CD4-positive, CD25-positive, alpha-beta regulatory T cell (primary cell): ENCODE measurements at regions not wholly inside any gene's neighbourhood (a gene's known extent, or its start where the extent isn't known, plus 50 kb on each side); places are given as distances from the start of the nearest gene placed in this dataset.

Experiments
- ATAC-seq, 2 donors: fragments of 150-1000 bp; cut with Tn5 transposase; one replicate each; pipeline ENCODE4 v1.10.0; 2021; ENCODE audit warnings: low read depth in 2 of 2, moderate number of reproducible peaks in 2 of 2, moderate library complexity in 1 of 2
- DNase-seq, 3 donors: peaks; one replicate each; pipeline versions ENCODE4 v3.0.0 to v3.0.0-alpha.2; 2012 to 2022; ENCODE audit warnings: mixed read lengths in 1 of 3
- H3K27ac ChIP-seq: one replicate; pipeline ENCODE4 v1.7.0; 2013; ENCODE audit warnings: mild to moderate bottlenecking, low read length; ENCODE audit not compliant: insufficient read depth, poor library complexity, severe bottlenecking
- H3K27me3 ChIP-seq: one replicate; pipeline ENCODE4 v1.7.0; 2013; ENCODE audit warnings: low read length; ENCODE audit not compliant: control insufficient read depth, insufficient read depth
- H3K36me3 ChIP-seq: one replicate; pipeline ENCODE4 v1.7.0; 2013; ENCODE audit warnings: mild to moderate bottlenecking, low read length, moderate library complexity; ENCODE audit not compliant: control insufficient read depth, insufficient read depth
- H3K4me1 ChIP-seq: 2 replicates; pipeline ENCODE4 v1.7.0; 2013; ENCODE audit warnings: mild to moderate bottlenecking, low read length; ENCODE audit not compliant: insufficient read depth, control insufficient read depth, poor library complexity, severe bottlenecking
- H3K4me3 ChIP-seq: one replicate; pipeline ENCODE4 v1.7.0; 2013; ENCODE audit warnings: low read depth, mild to moderate bottlenecking, low read length, moderate library complexity
- H3K9me3 ChIP-seq, 2 experiments: 1 replicate in 1 of 2; 2 replicates in 1 of 2; pipeline ENCODE4 v1.7.0; 2013; ENCODE audit warnings: low read length in 2 of 2, mild to moderate bottlenecking in 1 of 2, moderate library complexity in 1 of 2; ENCODE audit not compliant: control insufficient read depth in 2 of 2
- H3K27ac Mint-ChIP-seq, 3 donors: one replicate each; pipeline ENCODE4 v1.8.0; 2020 to 2022; ENCODE audit warnings: mild to moderate bottlenecking in 3 of 3, mixed read lengths in 3 of 3, moderate library complexity in 2 of 3
- H3K27me3 Mint-ChIP-seq: one replicate; pipeline ENCODE4 v1.8.0; 2022; ENCODE audit warnings: mild to moderate bottlenecking, mixed read lengths
- H3K36me3 Mint-ChIP-seq: one replicate; pipeline ENCODE4 v1.8.0; 2020; ENCODE audit warnings: mixed read lengths
- H3K4me1 Mint-ChIP-seq, 4 donors: one replicate each; pipeline ENCODE4 v1.8.0; 2020 to 2022; ENCODE audit warnings: mixed read lengths in 4 of 4, mild to moderate bottlenecking in 1 of 4
- H3K4me3 Mint-ChIP-seq, 4 donors: one replicate each; pipeline ENCODE4 v1.8.0; 2020 to 2022; ENCODE audit warnings: mild to moderate bottlenecking in 4 of 4, mixed read lengths in 4 of 4, moderate library complexity in 3 of 4
- H3K9me3 Mint-ChIP-seq, 7 donors: one replicate each; pipeline ENCODE4 v1.8.0; 2020 to 2022; ENCODE audit warnings: mixed read lengths in 7 of 7, mild to moderate bottlenecking in 3 of 7, moderate library complexity in 2 of 7

GRCh38 chr1:56435434-56436262 is 143.7 kb downstream of the PLPP3 start:
- Mint-ChIP-seq H3K9me3 (peaks cover 0 to 2% (median 0%) of the 10 kb centered on the region in 7 donors), H3K4me3 (no peak overlapping the region), H3K4me1 (no peaks in the 10 kb centered on the region), H3K36me3 (no peaks in the 10 kb centered on the region), H3K27me3 (peaks cover 4% of the 10 kb centered on the region), H3K27ac (no peak overlapping the region)
- Histone ChIP-seq H3K4me1 (no peaks in the 10 kb centered on the region), H3K27me3 (no peaks in the 10 kb centered on the region), H3K4me3 (no peak overlapping the region), H3K9me3 (no peaks in the 10 kb centered on the region), H3K36me3 (no peaks in the 10 kb centered on the region), H3K27ac (no peak overlapping the region)
- DNase-seq (no peak), ATAC-seq (no peak)

GRCh38 chr1:56434740-56435139 is 144.6 kb downstream of the PLPP3 start:
- Histone ChIP-seq H3K4me1 (no peaks in the 10 kb centered on the region), H3K36me3 (no peaks in the 10 kb centered on the region), H3K27ac (no peak overlapping the region), H3K4me3 (no peak overlapping the region), H3K9me3 (no peaks in the 10 kb centered on the region), H3K27me3 (no peaks in the 10 kb centered on the region)
- DNase-seq (no peak), ATAC-seq (no peak)
- H3K27ac Mint-ChIP-seq: no peak overlapping the region
- peaks cover 4% of the 10 kb centered on the region for H3K27me3 Mint-ChIP-seq
- H3K36me3 Mint-ChIP-seq: no peaks in the 10 kb centered on the region
- H3K4me1 Mint-ChIP-seq: no peaks in the 10 kb centered on the region
- no peak overlapping the region for H3K4me3 Mint-ChIP-seq
- H3K9me3 Mint-ChIP-seq: peaks cover 0 to 2% (median 0%) of the 10 kb centered on the region in 7 donors

- Mint-ChIP-seq H3K4me1 (no peaks in the 10 kb centered on the region), H3K27me3 (peaks cover 4% of the 10 kb centered on the region), H3K36me3 (no peaks in the 10 kb centered on the region), H3K27ac (no peak overlapping the region), H3K4me3 (no peak overlapping the region), H3K9me3 (peaks cover 0 to 2% (median 0%) of the 10 kb centered on the region in 7 donors)
- Histone ChIP-seq H3K9me3 (no peaks in the 10 kb centered on the region), H3K36me3 (no peaks in the 10 kb centered on the region), H3K27me3 (no peaks in the 10 kb centered on the region), H3K4me1 (no peaks in the 10 kb centered on the region), H3K27ac (no peak overlapping the region), H3K4me3 (no peak overlapping the region)
- DNase-seq (no peak), ATAC-seq (no peak)
These were observed 145.3 kb downstream of the PLPP3 start for GRCh38 chr1:56434025-56434424.

GRCh38 chr1:56433056-56433577 is 146.2 kb downstream of the PLPP3 start:
- DNase-seq (no peak), ATAC-seq (no peak)
- Mint-ChIP-seq H3K9me3 (peaks cover 0 to 2% (median 0%) of the 10 kb centered on the region in 7 donors), H3K36me3 (no peaks in the 10 kb centered on the region), H3K27me3 (no peaks in the 10 kb centered on the region), H3K4me3 (no peak overlapping the region), H3K27ac (no peak overlapping the region), H3K4me1 (no peaks in the 10 kb centered on the region)
- no peaks in the 10 kb centered on the region for H3K36me3 ChIP-seq
- no peak overlapping the region for H3K27ac ChIP-seq
- no peaks in the 10 kb centered on the region for H3K27me3 ChIP-seq
- no peaks in the 10 kb centered on the region for H3K9me3 ChIP-seq
- no peak overlapping the region for H3K4me3 ChIP-seq
- no peaks in the 10 kb centered on the region for H3K4me1 ChIP-seq

- H3K36me3 Mint-ChIP-seq: no peaks in the 10 kb centered on the region
- DNase-seq (no peak), ATAC-seq (no peak)
- no peaks in the 10 kb centered on the region for H3K4me1 Mint-ChIP-seq
- no peak overlapping the region for H3K27ac Mint-ChIP-seq
- Histone ChIP-seq H3K27ac (no peak overlapping the region), H3K4me1 (no peaks in the 10 kb centered on the region), H3K36me3 (no peaks in the 10 kb centered on the region), H3K27me3 (no peaks in the 10 kb centered on the region), H3K9me3 (no peaks in the 10 kb centered on the region), H3K4me3 (no peak overlapping the region)
- no peak overlapping the region for H3K4me3 Mint-ChIP-seq
- H3K27me3 Mint-ChIP-seq: no peaks in the 10 kb centered on the region
- H3K9me3 Mint-ChIP-seq: peaks cover 0 to 3% (median 2%) of the 10 kb centered on the region in 7 donors
These were observed 147.0 kb downstream of the PLPP3 start for GRCh38 chr1:56432166-56432971.

- Mint-ChIP-seq H3K9me3 (peaks cover 0 to 6% (median 2%) of the 10 kb centered on the region in 7 donors), H3K27me3 (peaks cover 5% of the 10 kb centered on the region), H3K4me1 (no peaks in the 10 kb centered on the region), H3K36me3 (no peaks in the 10 kb centered on the region), H3K4me3 (no peak overlapping the region), H3K27ac (no peak overlapping the region)
- Histone ChIP-seq H3K4me1 (no peaks in the 10 kb centered on the region), H3K9me3 (no peaks in the 10 kb centered on the region), H3K27me3 (no peaks in the 10 kb centered on the region), H3K4me3 (no peak overlapping the region), H3K27ac (no peak overlapping the region), H3K36me3 (no peaks in the 10 kb centered on the region)
- no peak for DNase-seq
- ATAC-seq: no peak
These were observed 149.1 kb downstream of the PLPP3 start for GRCh38 chr1:56430141-56430839.

- no peaks in the 10 kb centered on the region for H3K36me3 ChIP-seq
- no peak for ATAC-seq
- no peak overlapping the region for H3K4me3 ChIP-seq
- no peak overlapping the region for H3K27ac ChIP-seq
- Mint-ChIP-seq H3K27me3 (peaks cover 5% of the 10 kb centered on the region), H3K4me3 (no peak overlapping the region), H3K36me3 (no peaks in the 10 kb centered on the region), H3K27ac (no peak overlapping the region), H3K4me1 (peaks cover 0 to 2% (median 0%) of the 10 kb centered on the region in 4 donors), H3K9me3 (peaks cover 0 to 6% (median 2%) of the 10 kb centered on the region in 7 donors)
- DNase-seq: no peak
- H3K4me1 ChIP-seq: no peaks in the 10 kb centered on the region
- no peaks in the 10 kb centered on the region for H3K9me3 ChIP-seq
- H3K27me3 ChIP-seq: no peaks in the 10 kb centered on the region
These were observed 150.1 kb downstream of the PLPP3 start for GRCh38 chr1:56429288-56429687.
